ENCODE measurements at regions not wholly inside any gene's neighbourhood (a gene's known extent, or its start where the extent isn't known, plus 50 kb on each side); places are given as distances from the start of the nearest gene placed in this dataset.
"Not testable (repeated sequence)": the region's sequence is repeated elsewhere in the genome, so short reads cannot be mapped to it uniquely, and the experiment has no call there.

DNA sequence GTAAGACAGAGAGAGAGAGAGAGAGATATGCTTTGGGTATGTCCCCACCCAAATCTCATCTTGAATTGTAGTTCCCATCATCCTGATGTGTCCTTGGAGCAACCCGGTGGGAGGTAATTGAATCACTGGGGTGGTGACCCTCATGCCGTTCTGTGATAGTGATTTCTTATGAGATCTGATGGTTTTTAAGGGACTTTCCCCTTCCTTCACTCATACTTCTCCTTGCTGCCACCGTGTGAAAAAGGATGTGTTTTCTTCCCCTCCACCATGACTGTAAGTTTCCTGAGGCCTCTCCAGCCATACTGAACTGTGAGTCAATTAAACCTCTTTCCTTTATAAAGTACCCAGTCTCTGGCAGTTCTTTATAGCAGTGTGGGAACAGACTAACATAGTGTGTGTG is 60.3 kb downstream of the EOMES start:
- in situ Hi-C loops (cut with HindIII; ENCODE audit: low sequenced_read_pairs): loop anchor here (10.0 kb wide), 1 partner anchor 127 kb away; no protein-coding TSS in a partner anchor

DNA sequence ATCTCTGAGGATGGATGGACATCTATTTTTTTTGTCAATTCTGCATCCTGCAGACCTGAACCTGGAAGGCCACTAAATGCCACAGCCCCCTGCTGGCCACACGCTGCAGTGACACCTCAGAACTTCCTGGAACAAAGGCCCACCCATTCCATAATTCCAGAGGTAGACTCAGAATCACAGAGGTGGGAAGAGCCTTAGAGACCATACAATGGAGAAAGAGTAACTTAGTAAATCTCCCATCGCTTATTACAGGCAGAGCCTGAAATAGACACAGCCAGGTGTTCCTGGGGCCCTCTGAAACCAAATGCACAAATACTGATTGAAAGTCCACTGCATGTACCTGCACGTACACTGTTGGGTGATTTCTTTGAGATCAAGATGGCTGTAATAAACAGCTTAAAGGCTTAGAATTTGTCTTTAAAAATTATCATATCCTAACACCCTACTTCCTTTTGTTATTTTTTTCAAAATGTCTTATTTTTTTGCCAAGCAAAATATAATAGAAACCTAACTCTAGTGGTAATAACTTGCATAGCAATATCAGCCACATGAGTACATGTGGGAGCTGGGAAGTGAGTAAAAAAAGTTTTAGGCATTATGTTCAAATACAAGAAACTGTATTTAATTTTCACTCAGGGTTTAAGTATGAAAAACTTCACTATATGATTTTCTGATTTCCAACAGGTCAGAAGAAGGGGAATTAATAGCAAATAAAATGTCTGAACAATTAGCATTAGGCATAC is 62.7 kb downstream of the EOMES start:
- in situ Hi-C loops (cut with HindIII; ENCODE audit: low sequenced_read_pairs): loop anchor here (10.0 kb wide), 1 partner anchor 125 kb away; no protein-coding TSS in a partner anchor

DNA sequence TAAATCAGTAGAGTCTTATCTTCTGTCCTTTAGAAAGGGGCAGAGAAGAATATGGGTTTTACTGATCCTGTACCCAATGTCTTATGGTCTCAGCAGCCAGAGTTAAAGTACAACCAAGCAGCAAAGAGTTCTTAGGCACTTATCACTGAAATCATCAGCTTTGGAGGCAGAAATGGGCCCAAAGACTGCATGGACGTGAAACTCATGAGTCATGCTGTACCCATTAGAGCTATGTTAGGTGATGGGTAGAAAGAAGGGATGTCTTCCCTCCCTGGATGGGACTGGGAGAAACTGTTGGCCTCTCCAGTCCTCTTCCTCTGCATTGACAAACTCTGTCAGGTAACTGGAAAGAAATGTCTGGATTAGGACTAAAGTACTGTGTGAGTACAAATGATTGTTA is 63.4 kb downstream of the EOMES start:
- in situ Hi-C loops (cut with HindIII; ENCODE audit: low sequenced_read_pairs): no loop called here

DNA sequence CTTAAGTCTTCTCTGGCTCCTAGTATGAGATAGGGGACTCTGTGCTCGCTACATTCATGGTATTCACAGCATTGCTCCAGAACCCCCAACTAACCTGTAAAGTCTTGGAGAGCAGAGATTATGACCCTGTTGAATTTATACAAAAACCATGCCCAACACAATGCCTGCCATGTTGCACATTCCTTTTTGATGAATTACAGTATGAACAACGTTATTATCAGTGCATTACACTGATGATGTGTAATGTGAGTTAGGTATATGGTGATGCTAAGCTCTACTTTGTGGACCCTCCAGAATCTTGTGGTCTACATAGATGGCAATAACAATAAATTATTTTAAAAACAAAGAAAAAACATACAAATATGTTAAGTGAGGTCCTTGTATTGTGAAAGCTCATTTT is 64.3 kb downstream of the EOMES start:
- in situ Hi-C loops (cut with HindIII; ENCODE audit: low sequenced_read_pairs): no loop called here

DNA sequence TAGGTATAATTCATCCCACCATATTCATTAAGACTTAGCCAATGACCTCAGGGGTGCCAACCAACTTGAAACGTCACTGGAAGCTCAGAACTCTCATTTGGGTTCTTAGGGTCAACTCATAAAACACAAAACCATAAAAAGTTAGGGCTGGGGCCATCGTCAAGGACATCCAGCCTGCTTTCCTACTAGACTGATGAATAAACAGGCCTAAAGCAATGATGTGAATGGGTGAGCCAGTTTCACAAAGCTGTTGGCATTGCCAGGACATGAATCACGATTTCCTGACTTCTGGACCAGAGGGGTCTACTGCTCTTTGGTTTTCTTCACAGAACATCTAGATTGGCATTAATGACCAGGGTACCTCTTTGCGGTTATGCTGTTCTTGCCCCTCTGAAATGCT is 64.7 kb downstream of the EOMES start:
- in situ Hi-C loops (cut with HindIII; ENCODE audit: low sequenced_read_pairs): no loop called here

DNA sequence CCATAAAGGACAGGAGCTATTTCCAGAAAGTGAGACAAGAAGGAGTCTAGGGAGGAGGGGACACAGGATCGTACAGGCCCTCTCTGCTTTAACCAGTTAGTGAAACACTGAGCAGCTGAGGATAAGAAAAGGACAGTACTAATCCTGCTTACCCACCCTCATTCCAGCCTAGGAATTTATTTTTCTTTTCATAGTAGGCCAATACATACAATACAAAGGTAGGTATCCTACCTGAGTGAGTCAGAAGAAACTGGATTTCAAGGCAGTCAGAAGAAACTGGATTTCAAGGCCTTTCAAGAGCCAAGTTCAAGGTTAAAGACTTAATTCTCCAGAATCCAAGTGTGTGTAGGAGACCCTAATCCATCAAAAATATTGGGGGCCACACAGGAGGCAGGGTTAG is 65.3 kb downstream of the EOMES start:
- in situ Hi-C loops (cut with HindIII; ENCODE audit: low sequenced_read_pairs): no loop called here

DNA sequence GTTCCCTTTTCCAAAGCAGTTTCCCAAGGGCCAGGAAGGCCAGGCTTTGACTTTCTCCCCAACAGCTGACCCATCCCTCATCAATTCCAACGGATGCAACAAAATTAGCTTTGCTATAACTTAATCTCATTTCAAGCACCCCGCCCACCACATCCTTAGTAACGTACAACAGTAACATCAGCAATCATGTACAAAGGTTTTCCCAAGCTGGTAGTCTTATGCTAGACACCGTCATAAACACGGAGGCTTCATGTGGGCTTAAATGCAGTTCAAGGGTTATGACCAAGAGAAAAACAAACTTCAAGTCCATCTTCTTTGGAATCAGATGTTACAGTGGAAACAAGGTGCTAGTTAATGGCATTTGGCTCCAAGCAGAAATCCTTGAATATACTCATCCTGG is 66.6 kb downstream of the EOMES start:
- in situ Hi-C loops (cut with HindIII; ENCODE audit: low sequenced_read_pairs): no loop called here

DNA sequence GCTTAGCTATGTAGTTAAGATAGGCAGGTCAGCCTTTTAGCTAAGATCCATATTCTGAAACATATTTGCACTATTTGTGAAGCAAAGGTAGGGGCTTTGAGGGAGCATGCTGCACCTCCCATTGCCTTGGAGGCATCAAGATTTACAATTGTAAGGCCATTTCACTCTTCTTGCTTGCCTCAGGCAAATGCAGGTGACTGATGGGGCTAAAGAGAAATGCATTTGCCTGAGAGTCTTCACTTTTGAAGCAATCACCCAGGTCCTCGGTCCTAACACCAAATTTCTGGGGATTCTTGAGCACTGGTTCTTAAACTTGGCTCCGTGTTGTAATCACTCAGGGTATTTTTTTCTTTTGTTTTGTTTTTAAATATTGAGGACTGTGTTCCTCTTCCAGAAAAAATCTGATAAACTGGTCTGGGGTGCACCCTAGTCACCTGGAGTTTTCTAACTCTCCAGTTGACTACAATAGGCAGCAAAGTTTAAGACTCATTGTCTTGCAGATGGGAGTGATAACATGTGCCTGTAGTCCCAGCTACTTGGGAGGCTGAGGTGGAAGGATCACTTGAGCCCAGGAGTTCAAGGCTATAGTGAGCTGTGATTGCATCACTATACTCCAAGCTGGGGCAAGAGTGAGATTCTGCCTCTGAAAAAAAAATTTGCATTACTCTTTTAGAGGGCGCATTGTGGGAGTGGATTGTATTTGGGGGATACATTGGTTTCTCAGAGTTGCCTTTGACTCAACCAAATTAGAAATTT is 68.1 kb downstream of the EOMES start:
- in situ Hi-C loops (cut with HindIII; ENCODE audit: low sequenced_read_pairs): no loop called here

DNA sequence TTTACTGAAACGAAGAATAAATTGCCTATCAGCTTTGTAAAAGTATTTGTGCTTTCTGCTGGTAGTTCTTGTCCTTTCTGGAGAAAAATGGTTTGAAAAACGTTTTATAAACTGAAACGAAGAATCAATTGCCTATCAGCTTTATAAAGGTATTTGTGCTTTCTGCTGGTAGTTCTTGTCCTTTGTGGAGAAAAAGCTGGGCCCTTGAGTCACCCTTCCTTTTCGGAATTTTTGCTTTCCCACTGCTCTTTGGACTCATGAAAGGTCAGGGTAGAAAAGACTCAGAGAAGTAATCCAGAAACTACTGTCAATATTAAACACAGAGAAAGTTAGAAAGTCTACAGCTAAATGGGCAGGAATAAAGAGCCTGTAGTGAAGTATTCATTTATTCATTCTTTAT is 72.8 kb downstream of the EOMES start:
- in situ Hi-C loops (cut with HindIII; ENCODE audit: low sequenced_read_pairs): no loop called here

DNA sequence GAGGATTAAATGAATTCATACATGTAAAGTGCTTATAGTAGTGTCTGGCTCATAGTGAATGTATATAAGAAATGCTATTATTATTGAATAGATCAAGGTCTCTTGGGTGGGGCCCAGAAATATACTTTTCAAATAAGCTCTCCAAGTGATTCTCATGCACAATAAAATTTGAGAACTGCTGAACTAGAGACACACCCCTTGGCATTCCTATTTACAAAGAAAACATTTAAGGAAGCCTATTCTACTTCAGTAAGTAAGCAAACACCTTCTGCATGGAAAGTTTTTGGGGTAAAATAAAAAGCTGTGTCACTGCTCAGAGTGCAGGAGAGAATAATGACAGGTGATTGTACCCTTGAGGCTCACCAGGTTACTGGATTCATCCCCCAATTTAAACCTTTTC is 75.2 kb downstream of the EOMES start:
- in situ Hi-C loops (cut with HindIII; ENCODE audit: low sequenced_read_pairs): no loop called here

DNA sequence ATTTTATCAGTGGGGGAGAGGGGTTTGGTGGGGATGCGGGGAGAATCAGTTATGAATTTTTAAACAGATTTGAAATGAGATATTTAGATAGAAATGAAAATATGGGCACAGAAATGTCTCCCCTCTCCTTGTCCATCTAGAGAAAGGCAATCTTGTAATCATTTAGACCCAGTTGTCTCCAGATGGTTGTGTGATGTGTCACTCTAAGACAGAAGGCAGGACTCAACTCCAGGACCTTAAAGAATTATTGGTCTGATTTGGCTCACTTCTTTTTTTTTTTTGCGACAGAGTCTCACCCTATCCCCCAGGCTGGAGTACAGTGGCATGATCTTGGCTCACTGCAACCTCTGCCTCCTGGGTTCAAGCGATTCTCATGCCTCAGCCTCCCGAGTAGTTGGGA is 77.2 kb downstream of the EOMES start:
- in situ Hi-C loops (cut with HindIII; ENCODE audit: low sequenced_read_pairs): no loop called here

DNA sequence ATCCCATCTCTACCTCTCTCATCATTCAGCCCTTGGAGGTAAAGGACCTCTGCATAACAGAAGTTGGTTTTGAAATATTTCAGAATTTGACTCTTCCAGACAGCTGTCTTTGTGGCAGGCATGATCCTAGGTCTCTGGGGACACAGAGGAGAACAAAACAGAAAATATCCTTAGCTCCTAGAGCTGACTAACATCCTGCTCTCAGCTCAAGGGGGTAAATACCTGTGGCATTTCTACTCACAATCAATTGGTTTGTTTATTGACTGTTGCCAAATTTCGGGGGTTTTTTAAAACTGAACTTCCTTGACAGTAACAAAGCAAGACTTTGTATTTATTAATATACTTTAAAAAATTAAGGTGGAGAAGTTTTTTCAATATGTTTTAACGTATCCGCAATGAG is 78.8 kb downstream of the EOMES start:
- in situ Hi-C loops (cut with HindIII; ENCODE audit: low sequenced_read_pairs): no loop called here

DNA sequence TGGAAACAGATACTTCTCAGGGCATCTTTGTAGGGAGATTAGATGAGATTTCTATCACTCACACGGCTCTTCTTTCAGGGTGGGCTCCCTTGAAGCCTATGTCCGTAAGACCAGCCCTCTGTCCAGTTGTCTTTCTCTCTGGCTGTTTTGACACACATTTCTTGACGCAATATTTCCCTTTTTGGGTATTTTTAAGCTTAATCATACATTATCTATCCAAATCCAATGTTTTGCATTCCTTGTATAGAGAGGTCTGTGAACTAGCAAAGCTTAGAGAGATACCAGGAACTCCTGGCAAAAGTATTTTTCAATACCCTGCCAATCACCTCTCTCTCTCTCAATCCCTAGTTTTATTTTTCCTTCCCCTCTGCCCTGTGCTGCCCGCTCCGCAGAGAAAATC is 79.3 kb downstream of the EOMES start:
- in situ Hi-C loops (cut with HindIII; ENCODE audit: low sequenced_read_pairs): no loop called here

DNA sequence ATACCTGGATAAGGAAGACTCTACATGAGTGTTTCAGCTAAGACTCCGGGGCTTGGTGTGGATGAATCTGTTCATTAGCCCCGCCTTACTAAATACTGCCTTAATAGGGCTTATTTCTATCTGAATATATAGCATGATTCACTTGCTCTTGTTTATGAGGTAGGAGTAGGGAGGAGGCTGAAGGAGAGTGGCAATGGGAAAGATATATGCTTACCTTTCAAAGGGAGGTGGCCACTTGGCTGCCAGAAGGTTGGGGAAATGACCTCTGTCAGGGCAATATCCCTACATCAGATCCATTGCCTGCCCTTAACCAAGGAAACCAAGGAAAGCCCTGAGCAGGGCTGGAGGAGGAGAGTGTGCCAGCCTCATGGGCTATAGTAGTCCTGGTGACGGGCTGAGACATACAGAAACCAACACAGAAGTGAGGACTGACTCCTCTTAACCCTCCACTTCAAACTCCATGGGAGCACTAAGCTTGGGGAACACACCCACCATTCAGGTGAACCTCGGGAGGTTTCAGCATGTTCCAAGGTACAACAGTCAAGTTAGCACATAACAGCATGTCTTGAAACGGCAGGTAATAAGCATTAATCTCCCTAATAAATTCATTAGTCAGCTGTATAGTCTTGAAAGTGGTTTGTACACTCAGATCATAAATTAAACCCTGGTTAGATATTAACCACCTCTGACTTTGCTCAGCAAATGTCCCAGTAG is 80.1 kb downstream of the EOMES start:
- in situ Hi-C loops (cut with HindIII; ENCODE audit: low sequenced_read_pairs): no loop called here

DNA sequence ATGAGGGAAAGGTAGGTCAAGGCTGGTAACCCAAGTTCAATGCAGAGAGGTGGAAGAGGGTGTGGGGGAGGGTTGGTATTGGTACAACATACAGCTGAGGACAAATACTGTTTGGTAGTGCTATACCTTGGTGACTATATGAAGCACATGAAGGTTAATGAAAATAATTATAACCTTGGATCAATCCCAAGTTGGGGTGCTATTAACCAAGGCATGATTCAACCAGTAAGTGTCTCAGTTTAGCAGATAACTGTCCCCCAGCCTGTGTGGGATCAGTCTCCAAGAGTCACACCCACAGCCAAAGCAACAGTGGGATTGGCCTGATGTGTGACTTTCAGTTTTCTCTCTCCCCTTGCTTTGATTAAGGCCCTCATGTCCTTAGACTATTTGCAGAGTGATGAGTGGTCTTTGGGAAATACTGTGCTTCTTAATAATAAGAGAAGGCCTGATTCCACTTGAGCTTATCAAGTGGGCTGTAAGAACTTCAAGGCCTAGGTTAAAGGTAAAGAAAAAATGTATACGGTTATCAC is 80.8 kb downstream of the EOMES start:
- in situ Hi-C loops (cut with HindIII; ENCODE audit: low sequenced_read_pairs): no loop called here

DNA sequence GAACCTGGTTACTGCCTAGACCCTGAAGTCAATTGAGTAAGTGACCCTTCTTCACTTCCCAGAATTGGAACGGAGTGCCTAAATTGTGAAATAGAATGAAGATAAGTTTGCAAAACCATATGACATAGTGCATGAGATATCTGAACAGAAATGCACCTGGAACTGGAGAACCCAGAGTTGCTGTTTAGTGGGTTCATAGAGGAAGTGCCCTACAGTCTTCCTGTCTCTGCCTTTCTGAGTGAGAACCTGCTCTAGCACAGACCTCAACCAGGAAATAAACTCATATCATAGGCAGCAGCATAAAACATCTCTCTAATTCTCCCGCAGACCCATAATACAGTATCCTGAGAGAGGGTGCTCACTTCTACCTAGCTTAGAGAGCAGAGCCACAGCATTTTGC is 82.9 kb downstream of the EOMES start:
- in situ Hi-C loops (cut with HindIII; ENCODE audit: low sequenced_read_pairs): no loop called here

DNA sequence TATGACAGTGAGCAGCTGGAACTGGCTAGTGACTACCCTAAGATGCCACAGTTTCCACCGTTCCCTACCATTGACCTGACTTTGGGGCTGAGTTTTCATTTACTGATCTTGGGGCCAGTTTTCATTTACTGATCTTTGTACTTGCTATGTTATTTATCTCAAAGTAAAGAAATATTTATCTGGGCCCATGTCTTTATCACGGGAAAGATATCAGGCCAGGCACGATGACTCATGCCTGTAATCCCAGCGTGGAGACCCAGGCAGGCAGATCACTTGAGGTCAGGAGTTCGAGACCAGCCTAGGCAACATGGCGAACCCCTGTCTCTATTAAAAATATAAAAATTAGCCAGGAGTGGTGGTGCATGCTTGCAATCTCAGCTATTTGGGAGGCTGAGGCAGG is 83.5 kb downstream of the EOMES start:
- in situ Hi-C loops (cut with HindIII; ENCODE audit: low sequenced_read_pairs): no loop called here

DNA sequence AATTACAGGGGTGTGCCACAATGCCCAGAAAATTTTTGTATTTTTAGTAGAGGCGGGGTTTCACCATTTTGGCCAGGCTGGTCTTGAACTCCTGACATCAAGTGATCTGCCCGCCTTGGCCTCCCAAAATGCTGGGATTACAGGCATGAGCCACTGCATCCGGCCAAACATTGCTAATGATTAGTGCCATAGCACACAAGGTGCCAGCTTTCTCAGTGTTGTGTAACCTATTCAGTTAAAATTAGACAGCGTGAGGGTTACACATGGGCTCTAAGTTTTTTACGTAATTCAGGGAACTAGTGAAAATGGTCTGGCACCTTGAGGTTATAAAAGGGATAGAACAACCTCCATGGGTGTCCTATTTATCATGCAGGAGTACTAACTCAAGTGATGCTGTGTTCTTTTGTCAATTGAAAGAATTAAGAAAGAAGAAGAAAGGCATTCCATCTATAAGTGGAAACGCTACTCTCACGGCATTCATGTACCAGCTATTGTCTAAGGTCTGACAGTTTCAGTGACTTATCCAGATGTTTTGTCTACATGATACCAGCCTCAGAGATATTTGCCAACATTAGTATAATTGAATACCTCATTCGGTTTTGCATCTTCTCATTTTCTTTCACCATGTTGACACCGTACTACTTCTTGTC is 84.7 kb downstream of the EOMES start:
- in situ Hi-C loops (cut with HindIII; ENCODE audit: low sequenced_read_pairs): no loop called here

DNA sequence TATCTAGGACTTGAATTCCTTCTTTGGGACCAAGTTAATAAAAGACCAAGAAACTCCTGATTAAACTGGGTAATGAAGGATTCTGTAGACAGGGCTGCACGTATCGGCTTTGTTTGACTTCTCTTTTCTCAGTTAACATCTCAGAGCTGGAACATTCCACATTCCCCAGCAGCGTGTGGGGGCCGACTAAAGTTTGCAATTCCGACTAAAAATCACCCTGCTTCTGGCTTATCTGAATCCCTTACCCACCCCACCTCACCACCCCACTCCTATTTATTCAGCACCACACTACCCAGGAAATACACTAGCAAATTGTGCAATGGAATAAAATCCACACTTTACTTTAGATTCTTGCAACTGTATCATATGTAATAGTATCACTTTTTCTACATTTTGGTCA is 87.1 kb downstream of the EOMES start:
- in situ Hi-C loops (cut with HindIII; ENCODE audit: low sequenced_read_pairs): not testable (repeated sequence)

DNA sequence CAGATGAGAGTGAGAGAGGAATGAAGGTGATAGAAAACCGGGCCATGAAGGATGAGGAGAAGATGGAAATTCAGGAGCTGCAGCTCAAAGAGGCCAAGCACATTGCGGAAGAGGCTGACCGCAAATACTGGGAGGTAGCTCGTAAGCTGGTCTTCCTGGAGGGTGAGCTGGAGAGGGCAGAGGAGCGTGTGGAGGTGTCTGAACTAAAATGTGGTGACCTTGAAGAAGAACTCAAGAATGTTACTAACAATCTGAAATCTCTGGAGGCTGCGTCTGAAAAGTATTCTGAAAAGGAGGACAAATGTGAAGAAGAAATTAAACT is 88.9 kb downstream of the EOMES start:
- in situ Hi-C loops (cut with HindIII; ENCODE audit: low sequenced_read_pairs): no loop called here

Measured in DLD1 (cell line).